ENCODE measurements at regions not wholly inside any gene's neighbourhood (a gene's known extent, or its start where the extent isn't known, plus 50 kb on each side); places are given as distances from the start of the nearest gene placed in this dataset.

DNA sequence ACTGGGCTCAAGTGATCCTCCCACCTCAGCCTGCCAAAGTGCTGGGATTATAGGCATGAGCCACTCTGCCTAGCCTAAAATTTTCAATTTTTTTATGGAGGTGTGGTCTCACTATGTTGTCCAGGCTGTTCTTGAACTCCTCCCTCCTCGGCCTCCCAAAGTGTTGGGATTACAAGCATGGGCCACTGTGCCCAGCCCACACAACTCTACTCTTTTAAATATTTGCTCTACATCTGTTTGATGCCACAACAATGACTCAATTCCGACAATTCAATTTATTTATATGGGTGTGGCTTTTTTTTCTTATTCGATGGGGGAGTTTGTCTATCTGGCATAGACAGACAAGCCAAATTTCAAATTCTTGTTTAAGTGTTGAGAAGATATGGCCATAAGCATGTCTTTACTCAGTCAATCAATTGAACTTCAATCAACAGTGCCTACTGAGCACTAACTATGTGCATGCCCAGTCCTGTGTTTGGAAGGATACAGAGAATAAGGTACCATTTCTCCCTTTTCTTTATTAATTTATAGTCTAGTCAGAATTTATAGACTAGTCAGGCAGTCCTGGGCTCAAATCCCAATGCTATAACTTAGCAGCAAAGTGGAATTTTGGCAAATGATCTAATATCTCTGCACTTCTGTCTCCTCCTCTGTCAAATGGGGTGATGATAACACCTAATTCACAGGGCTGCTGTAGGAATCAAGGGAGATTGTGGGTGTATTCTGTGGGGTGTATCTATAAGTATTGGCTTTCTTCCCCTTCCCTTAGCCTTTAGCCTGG, 54.6 kb upstream of the PIAS1 start:
- H3K27me3 ChIP-seq (ENCODE audit: insufficient read depth, low read length): no peaks in the 10 kb centered on the region
- no peak overlapping the region for H3K4me2 ChIP-seq (ENCODE audit: low read length)
- no peak for TF ChIP-seq EZH2 (IDR thresholded peaks at IDR 0.05)
- no peak for TF ChIP-seq CEBPB (IDR thresholded peaks at IDR 0.05; ENCODE audit: low read depth)
- TF ChIP-seq, protein P1, sequence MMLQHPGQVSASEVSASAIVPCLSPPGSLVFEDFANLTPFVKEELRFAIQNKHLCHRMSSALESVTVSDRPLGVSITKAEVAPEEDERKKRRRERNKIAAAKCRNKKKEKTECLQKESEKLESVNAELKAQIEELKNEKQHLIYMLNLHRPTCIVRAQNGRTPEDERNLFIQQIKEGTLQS (IDR thresholded peaks at IDR 0.05): no peak
- TF ChIP-seq TCF7L2 (IDR thresholded peaks at IDR 0.05; ENCODE audit: borderline replicate concordance, extremely low read depth, insufficient read depth, insufficient read length): no peak
- no peak for TF ChIP-seq ZFX (IDR thresholded peaks at IDR 0.05)
- TF ChIP-seq, protein P2, sequence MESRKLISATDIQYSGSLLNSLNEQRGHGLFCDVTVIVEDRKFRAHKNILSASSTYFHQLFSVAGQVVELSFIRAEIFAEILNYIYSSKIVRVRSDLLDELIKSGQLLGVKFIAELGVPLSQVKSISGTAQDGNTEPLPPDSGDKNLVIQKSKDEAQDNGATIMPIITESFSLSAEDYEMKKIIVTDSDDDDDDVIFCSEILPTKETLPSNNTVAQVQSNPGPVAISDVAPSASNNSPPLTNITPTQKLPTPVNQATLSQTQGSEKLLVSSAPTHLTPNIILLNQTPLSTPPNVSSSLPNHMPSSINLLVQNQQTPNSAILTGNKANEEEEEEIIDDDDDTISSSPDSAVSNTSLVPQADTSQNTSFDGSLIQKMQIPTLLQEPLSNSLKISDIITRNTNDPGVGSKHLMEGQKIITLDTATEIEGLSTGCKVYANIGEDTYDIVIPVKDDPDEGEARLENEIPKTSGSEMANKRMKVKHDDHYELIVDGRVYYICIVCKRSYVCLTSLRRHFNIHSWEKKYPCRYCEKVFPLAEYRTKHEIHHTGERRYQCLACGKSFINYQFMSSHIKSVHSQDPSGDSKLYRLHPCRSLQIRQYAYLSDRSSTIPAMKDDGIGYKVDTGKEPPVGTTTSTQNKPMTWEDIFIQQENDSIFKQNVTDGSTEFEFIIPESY (IDR thresholded peaks at IDR 0.05; ENCODE audit: extremely low read depth, insufficient replicate concordance, low read length): no peak
- H3K36me3 ChIP-seq (ENCODE audit: control insufficient read depth in 1 of 2, insufficient read depth in 2 of 2, low read length in 2 of 2): no peaks in the 10 kb centered on the region
- H3K9ac ChIP-seq (ENCODE audit: low read length): no peak overlapping the region
- RAD21 ChIA-PET (ENCODE audit: low non-redundant PET in 1 of 2, low total read pairs in 2 of 2, uncharacterized antibody in 2 of 2, unreplicated experiment in 2 of 2): no interaction called here
- no peak for ATAC-seq
- H3K27ac ChIP-seq (ENCODE audit: low read depth, low read length): no peak overlapping the region
- intact Hi-C loops (cut with micrococcal nuclease): no loop called here
- DNase-seq (ENCODE audit: low read depth, low spot score): no peak
- no peaks in the 10 kb centered on the region for H3K9me3 ChIP-seq (ENCODE audit: control insufficient read depth in 1 of 2, insufficient read depth in 1 of 2, low read depth in 1 of 2, low read length in 2 of 2)
- no peaks in the 10 kb centered on the region for H4K20me1 ChIP-seq (ENCODE audit: insufficient read depth)
- H3K4me3 ChIP-seq (replicated peaks in 1 of 2; ENCODE audit: low read depth in 1 of 2, low read length in 2 of 2): no peak overlapping the region
- no peaks in the 10 kb centered on the region for H3K79me2 ChIP-seq (ENCODE audit: insufficient read depth, low read length)
- no peak overlapping the region for H2AFZ ChIP-seq (ENCODE audit: low read depth, low read length, poor library complexity, severe bottlenecking)
- CTCF ChIA-PET: no interaction called here
- no TSS peak for BruUV-seq (replicated peaks)
- POLR2A ChIA-PET: no interaction called here
- peaks cover 0 to 13% of the 10 kb centered on the region in 2 experiments for H3K4me1 ChIP-seq (ENCODE audit: control insufficient read depth in 1 of 2, insufficient read depth in 2 of 2, low read length in 2 of 2)
- H3K9me2 ChIP-seq (ENCODE audit: insufficient read depth): no peaks in the 10 kb centered on the region

DNA sequence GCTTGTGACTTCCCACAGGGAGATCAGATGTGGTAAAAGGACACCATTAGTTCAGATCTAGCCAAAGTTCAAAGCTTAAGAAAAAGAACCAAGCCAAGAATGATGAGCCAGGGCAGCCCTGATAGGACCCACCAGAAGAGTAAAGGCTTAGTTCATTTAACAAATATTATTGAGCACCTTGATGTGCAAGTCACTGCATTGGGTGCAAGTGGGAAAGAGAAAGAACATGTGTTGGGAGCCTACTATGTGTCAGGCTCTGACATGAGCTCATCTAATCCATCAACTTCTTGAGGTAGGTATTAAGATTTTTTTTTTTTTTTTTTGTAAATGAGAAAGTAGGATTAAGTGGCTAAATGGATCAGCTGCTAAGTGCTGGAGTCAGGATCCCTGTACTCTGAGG, 53.4 kb upstream of the PIAS1 start:
- no peak overlapping the region for H3K27ac ChIP-seq (ENCODE audit: low read depth, low read length)
- ATAC-seq: no peak
- H3K4me2 ChIP-seq (ENCODE audit: low read length): no peak overlapping the region
- no TSS peak for BruUV-seq (replicated peaks)
- no peaks in the 10 kb centered on the region for H3K9me3 ChIP-seq (ENCODE audit: control insufficient read depth in 1 of 2, insufficient read depth in 1 of 2, low read depth in 1 of 2, low read length in 2 of 2)
- H3K9me2 ChIP-seq (ENCODE audit: insufficient read depth): no peaks in the 10 kb centered on the region
- no peak overlapping the region for H2AFZ ChIP-seq (ENCODE audit: low read depth, low read length, poor library complexity, severe bottlenecking)
- POLR2A ChIA-PET: no interaction called here
- RAD21 ChIA-PET (ENCODE audit: low non-redundant PET in 1 of 2, low total read pairs in 2 of 2, uncharacterized antibody in 2 of 2, unreplicated experiment in 2 of 2): no interaction called here
- no peak overlapping the region for H3K4me3 ChIP-seq (replicated peaks in 1 of 2; ENCODE audit: low read depth in 1 of 2, low read length in 2 of 2)
- no peaks in the 10 kb centered on the region for H3K79me2 ChIP-seq (ENCODE audit: insufficient read depth, low read length)
- H3K27me3 ChIP-seq (ENCODE audit: insufficient read depth, low read length): no peaks in the 10 kb centered on the region
- DNase-seq (ENCODE audit: low read depth, low spot score): no peak
- H3K4me1 ChIP-seq (ENCODE audit: control insufficient read depth in 1 of 2, insufficient read depth in 2 of 2, low read length in 2 of 2): peaks cover 0 to 13% of the 10 kb centered on the region in 2 experiments
- no peak overlapping the region for H3K9ac ChIP-seq (ENCODE audit: low read length)
- H4K20me1 ChIP-seq (ENCODE audit: insufficient read depth): no peaks in the 10 kb centered on the region
- no peaks in the 10 kb centered on the region for H3K36me3 ChIP-seq (ENCODE audit: control insufficient read depth in 1 of 2, insufficient read depth in 2 of 2, low read length in 2 of 2)
- CTCF ChIA-PET: no interaction called here
- intact Hi-C loops (cut with micrococcal nuclease): no loop called here
- no peak for TF ChIP-seq EZH2 (IDR thresholded peaks at IDR 0.05)
- TF ChIP-seq EZH2phosphoT487 (IDR thresholded peaks at IDR 0.05; ENCODE audit: borderline replicate concordance): no peak
- TF ChIP-seq SIN3A (IDR thresholded peaks at IDR 0.05; ENCODE audit: low read depth): no peak
- TF ChIP-seq SP1 (IDR thresholded peaks at IDR 0.05; ENCODE audit: low read depth): no peak
- TF ChIP-seq TCF7L2 (IDR thresholded peaks at IDR 0.05; ENCODE audit: borderline replicate concordance, extremely low read depth, insufficient read depth, insufficient read length): no peak
- TF ChIP-seq ELF1 (IDR thresholded peaks at IDR 0.05; ENCODE audit: borderline replicate concordance, low read depth): no peak
- TF ChIP-seq CEBPB (IDR thresholded peaks at IDR 0.05; ENCODE audit: low read depth): no peak
- TF ChIP-seq YY1 (IDR thresholded peaks at IDR 0.05; ENCODE audit: extremely low read depth, insufficient replicate concordance, low read depth, low read length): no peak
- no peak for TF ChIP-seq CBX3 (IDR thresholded peaks at IDR 0.05; ENCODE audit: low read depth)
- no peak for TF ChIP-seq EGR1 (IDR thresholded peaks at IDR 0.05; ENCODE audit: low read depth)
- TF ChIP-seq, protein P3, sequence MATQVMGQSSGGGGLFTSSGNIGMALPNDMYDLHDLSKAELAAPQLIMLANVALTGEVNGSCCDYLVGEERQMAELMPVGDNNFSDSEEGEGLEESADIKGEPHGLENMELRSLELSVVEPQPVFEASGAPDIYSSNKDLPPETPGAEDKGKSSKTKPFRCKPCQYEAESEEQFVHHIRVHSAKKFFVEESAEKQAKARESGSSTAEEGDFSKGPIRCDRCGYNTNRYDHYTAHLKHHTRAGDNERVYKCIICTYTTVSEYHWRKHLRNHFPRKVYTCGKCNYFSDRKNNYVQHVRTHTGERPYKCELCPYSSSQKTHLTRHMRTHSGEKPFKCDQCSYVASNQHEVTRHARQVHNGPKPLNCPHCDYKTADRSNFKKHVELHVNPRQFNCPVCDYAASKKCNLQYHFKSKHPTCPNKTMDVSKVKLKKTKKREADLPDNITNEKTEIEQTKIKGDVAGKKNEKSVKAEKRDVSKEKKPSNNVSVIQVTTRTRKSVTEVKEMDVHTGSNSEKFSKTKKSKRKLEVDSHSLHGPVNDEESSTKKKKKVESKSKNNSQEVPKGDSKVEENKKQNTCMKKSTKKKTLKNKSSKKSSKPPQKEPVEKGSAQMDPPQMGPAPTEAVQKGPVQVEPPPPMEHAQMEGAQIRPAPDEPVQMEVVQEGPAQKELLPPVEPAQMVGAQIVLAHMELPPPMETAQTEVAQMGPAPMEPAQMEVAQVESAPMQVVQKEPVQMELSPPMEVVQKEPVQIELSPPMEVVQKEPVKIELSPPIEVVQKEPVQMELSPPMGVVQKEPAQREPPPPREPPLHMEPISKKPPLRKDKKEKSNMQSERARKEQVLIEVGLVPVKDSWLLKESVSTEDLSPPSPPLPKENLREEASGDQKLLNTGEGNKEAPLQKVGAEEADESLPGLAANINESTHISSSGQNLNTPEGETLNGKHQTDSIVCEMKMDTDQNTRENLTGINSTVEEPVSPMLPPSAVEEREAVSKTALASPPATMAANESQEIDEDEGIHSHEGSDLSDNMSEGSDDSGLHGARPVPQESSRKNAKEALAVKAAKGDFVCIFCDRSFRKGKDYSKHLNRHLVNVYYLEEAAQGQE (IDR thresholded peaks at IDR 0.05; ENCODE audit: low read depth): no peak

All from HCT116 (cell line).